GM12891 (cell line): ENCODE measurements at regions not wholly inside any gene's neighbourhood (a gene's known extent, or its start where the extent isn't known, plus 50 kb on each side); places are given as distances from the start of the nearest gene placed in this dataset.

Experiments
- POLR2A ChIP-seq: IDR thresholded peaks from 2 replicates; pipeline ENCODE4 v1.6.1; 2011; ENCODE audit warnings: low read depth, low read length, control low read depth
- SPI1 ChIP-seq: IDR thresholded peaks from 2 replicates; pipeline ENCODE4 v1.6.1; 2011; ENCODE audit warnings: low read depth, low read length, control low read depth

DNA sequence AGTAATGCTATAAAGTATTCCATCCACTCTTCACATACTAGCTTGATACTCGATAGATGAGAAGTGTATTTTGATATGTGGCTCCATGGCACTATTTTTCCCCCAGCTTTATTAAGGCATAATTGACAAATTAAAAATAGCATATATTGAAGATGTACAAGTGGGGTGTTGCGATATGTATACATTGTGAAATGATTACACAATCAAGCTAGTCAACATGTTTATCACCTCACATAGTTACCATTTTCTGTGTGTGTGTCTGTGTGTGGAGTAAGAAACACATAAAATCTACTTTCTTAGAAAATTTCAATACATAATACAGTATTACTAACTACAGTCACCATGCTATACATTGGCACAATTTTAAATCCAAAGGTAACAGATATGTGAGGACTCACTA is 82.5 kb upstream of the MYT1L start:
- TF ChIP-seq POLR2A (no peak), SPI1 (no peak)
